Upper lobe of left lung (tissue), 6 donors: ENCODE measurements at regions not wholly inside any gene's neighbourhood (a gene's known extent, or its start where the extent isn't known, plus 50 kb on each side); places are given as distances from the start of the nearest gene placed in this dataset.

Experiments used
- ATAC-seq, 2 donors: fragments of 200-7000 bp; cut with Tn5 transposase; one replicate each; pipeline ENCODE4 v1.9.1; 2022; ENCODE audit warnings: mild to moderate bottlenecking in 2 of 2, moderate library complexity in 2 of 2; ENCODE audit not compliant: low FRiP score in 2 of 2
- DNase-seq, 2 donors: peaks; one replicate each; pipeline ENCODE4 v3.0.0-alpha.2; 2019 to 2020
- H3K27ac ChIP-seq, 4 donors: fragments of 200-600 bp; sonication (generic); one replicate each; pipeline ENCODE4 v1.5.1; 2016 to 2019
- H3K27me3 ChIP-seq, 4 donors: fragments of 200-600 bp; sonication (generic); one replicate each; pipeline ENCODE4 v1.5.1; 2017 to 2019
- H3K36me3 ChIP-seq, 4 donors: fragments of 200-600 bp; sonication (generic); one replicate each; pipeline ENCODE4 v1.5.1; 2016 to 2019
- H3K4me1 ChIP-seq, 4 donors: fragments of 200-600 bp; sonication (generic); one replicate each; pipeline ENCODE4 v1.5.1; 2018 to 2019
- H3K4me3 ChIP-seq, 4 donors: fragments of 200-600 bp; sonication (generic); one replicate each; pipeline ENCODE4 v1.5.1; 2017 to 2019; ENCODE audit warnings: mild to moderate bottlenecking in 2 of 4, moderate library complexity in 1 of 4
- H3K9me3 ChIP-seq, 4 donors: fragments of 200-600 bp; sonication (generic); one replicate each; pipeline ENCODE4 v1.5.1; 2018 to 2019
- CTCF ChIP-seq, 6 experiments: fragments of 450-650 bp in 4 of 6; fragments of 200-600 bp in 2 of 6; sonication (generic) in 2 of 6; IDR thresholded peaks; one replicate each; pipeline ENCODE4 v1.5.1; 2016 to 2019; ENCODE audit warnings: antibody characterized with exemption in 6 of 6
- EP300 ChIP-seq, 4 donors: sonication (generic); formaldehyde crosslinking; IDR thresholded peaks; one replicate each; pipeline ENCODE4 v1.5.1; 2017; ENCODE audit warnings: antibody characterized with exemption in 4 of 4, control low read depth in 2 of 4
- POLR2A ChIP-seq, 4 donors: fragments of 450-650 bp; IDR thresholded peaks; one replicate each; pipeline ENCODE4 v1.5.1; 2016 to 2017; ENCODE audit warnings: antibody characterized with exemption in 4 of 4, mild to moderate bottlenecking in 2 of 4
- POLR2AphosphoS5 ChIP-seq, 2 donors: sonication (generic); formaldehyde crosslinking; IDR thresholded peaks; one replicate each; pipeline ENCODE4 v1.5.1; 2017; ENCODE audit warnings: antibody characterized with exemption in 2 of 2
- WGBS, 2 donors: methylation state at CpG; one replicate each; pipeline ENCODE4 v1.1.5; 2017 to 2018; 5-methylcytosine and 5-hydroxymethylcytosine counted together
- donor health status: DM: no; HTN: no; CAD: no; lungs with moderate emphysema.
- donor health status: DM: no; HTN: yes; CAD: no; lungs with severe emphysema.

GRCh38 chr4:53804719-53805118 lies 213.4 kb upstream of the LNX1 start:
- peak in 1 of 2 donors; percentile 54 for DNase-seq
- H3K9me3 ChIP-seq: no peaks in the 10 kb centered on the region
- H3K27me3 ChIP-seq: no peaks in the 10 kb centered on the region
- TF ChIP-seq CTCF (IDR thresholded peaks at IDR 0.05): peak in 5 of 6 experiments; percentile 25 to 40 (median 31)
- TF ChIP-seq EP300 (IDR thresholded peaks at IDR 0.05): no peak
- no peak overlapping the region for H3K27ac ChIP-seq
- H3K4me1 ChIP-seq: peaks cover 0 to 4% (median 0%) of the 10 kb centered on the region in 4 donors
- H3K4me3 ChIP-seq: no peak overlapping the region
- no peaks in the 10 kb centered on the region for H3K36me3 ChIP-seq
- 38 to 47% methylated on average over 2 of the region's 2 CpGs for WGBS, 2 donors
- peak in 1 of 2 donors; percentile 39 for ATAC-seq

- Histone ChIP-seq H3K4me1 (peaks cover 0 to 4% (median 0%) of the 10 kb centered on the region in 4 donors), H3K36me3 (no peaks in the 10 kb centered on the region), H3K4me3 (no peak overlapping the region), H3K9me3 (no peaks in the 10 kb centered on the region), H3K27ac (no peak overlapping the region), H3K27me3 (no peaks in the 10 kb centered on the region)
- no peak for TF ChIP-seq EP300 (IDR thresholded peaks at IDR 0.05)
- no peak for TF ChIP-seq CTCF (IDR thresholded peaks at IDR 0.05)
- TF ChIP-seq POLR2A (IDR thresholded peaks at IDR 0.05): no peak
- no peak for TF ChIP-seq POLR2AphosphoS5 (IDR thresholded peaks at IDR 0.05)
- DNase-seq: no peak
- no peak for ATAC-seq
- 72 to 83% methylated on average over 2 of the region's 2 CpGs for WGBS, 2 donors
Observed at GRCh38 chr4:53802500-53802899, 211.2 kb upstream of the LNX1 start.

GRCh38 chr4:53801373-53801772 lies 210.1 kb upstream of the LNX1 start:
- no peaks in the 10 kb centered on the region for H3K9me3 ChIP-seq
- WGBS, 2 donors: 34 to 53% methylated on average over 3 of the region's 3 CpGs
- no peak for DNase-seq
- no peaks in the 10 kb centered on the region for H3K27me3 ChIP-seq
- H3K36me3 ChIP-seq: no peaks in the 10 kb centered on the region
- H3K4me3 ChIP-seq: no peak overlapping the region
- TF ChIP-seq CTCF (IDR thresholded peaks at IDR 0.05): no peak
- no peak for TF ChIP-seq EP300 (IDR thresholded peaks at IDR 0.05)
- no peak for TF ChIP-seq POLR2AphosphoS5 (IDR thresholded peaks at IDR 0.05)
- TF ChIP-seq POLR2A (IDR thresholded peaks at IDR 0.05): no peak
- H3K27ac ChIP-seq: no peak overlapping the region
- peaks cover 0 to 4% (median 0%) of the 10 kb centered on the region in 4 donors for H3K4me1 ChIP-seq
- no peak for ATAC-seq

- no peak for DNase-seq
- Histone ChIP-seq H3K4me1 (peaks cover 0 to 4% (median 0%) of the 10 kb centered on the region in 4 donors), H3K9me3 (no peaks in the 10 kb centered on the region), H3K27ac (no peak overlapping the region), H3K36me3 (no peaks in the 10 kb centered on the region), H3K27me3 (no peaks in the 10 kb centered on the region), H3K4me3 (no peak overlapping the region)
- WGBS, 2 donors: 83 to 84% methylated on average over 3 of the region's 3 CpGs
- no peak for TF ChIP-seq CTCF (IDR thresholded peaks at IDR 0.05)
- TF ChIP-seq POLR2AphosphoS5 (IDR thresholded peaks at IDR 0.05): no peak
- no peak for TF ChIP-seq EP300 (IDR thresholded peaks at IDR 0.05)
- no peak for TF ChIP-seq POLR2A (IDR thresholded peaks at IDR 0.05)
- ATAC-seq: no peak
Observed at GRCh38 chr4:53800741-53801140, 209.5 kb upstream of the LNX1 start.

- ATAC-seq (no peak), DNase-seq (no peak)
- Histone ChIP-seq H3K27me3 (no peaks in the 10 kb centered on the region), H3K36me3 (no peaks in the 10 kb centered on the region), H3K4me1 (no peaks in the 10 kb centered on the region), H3K27ac (no peak overlapping the region), H3K9me3 (no peaks in the 10 kb centered on the region), H3K4me3 (no peak overlapping the region)
- WGBS, 2 donors: 90 to 99% methylated on average over 4 of the region's 4 CpGs
- TF ChIP-seq POLR2AphosphoS5 (IDR thresholded peaks at IDR 0.05) (no peak), CTCF (IDR thresholded peaks at IDR 0.05) (no peak)
Observed at GRCh38 chr4:53793096-53793495, 201.8 kb upstream of the LNX1 start.
